ENCODE measurements at regions not wholly inside any gene's neighbourhood (a gene's known extent, or its start where the extent isn't known, plus 50 kb on each side); places are given as distances from the start of the nearest gene placed in this dataset.
A peak's percentile ranks its signal among the peaks of the same experiment; 100 is the strongest.

- DNase-seq, result no peak
Observed at GRCh38 chr18:48488388-48488850, 50.4 kb upstream of the CTIF start.

- DNase-seq, result no peak
Observed at GRCh38 chr18:48486754-48487153, 52.1 kb upstream of the CTIF start.

- DNase-seq, result no peak
Observed at GRCh38 chr18:48485828-48486405, 52.9 kb upstream of the CTIF start.

- no peak for DNase-seq
Observed at GRCh38 chr18:48481092-48481491, 57.7 kb upstream of the CTIF start.

- DNase-seq, result no peak
Observed at GRCh38 chr18:48479531-48479930, 59.3 kb upstream of the CTIF start.

- no peak for DNase-seq
Observed at GRCh38 chr18:48477348-48477747, 61.5 kb upstream of the CTIF start.

- DNase-seq, result no peak
Observed at GRCh38 chr18:48476550-48476917, 62.3 kb upstream of the CTIF start.

GRCh38 chr18:48475635-48476549 is 62.9 kb upstream of the CTIF start:
- peak; percentile 3 for DNase-seq

GRCh38 chr18:48473816-48474215 is 64.6 kb upstream of the ZBTB7C start:
- DNase-seq, result no peak

- DNase-seq, result no peak
Observed at GRCh38 chr18:48472610-48473009, 63.4 kb upstream of the ZBTB7C start.

GRCh38 chr18:48470484-48471180 is 61.4 kb upstream of the ZBTB7C start:
- no peak for DNase-seq

GRCh38 chr18:48468151-48468550 is 59.0 kb upstream of the ZBTB7C start:
- DNase-seq, result no peak

GRCh38 chr18:48467231-48467630 is 58.0 kb upstream of the ZBTB7C start:
- DNase-seq, result no peak

GRCh38 chr18:48462510-48462909 is 53.3 kb upstream of the ZBTB7C start:
- DNase-seq, result no peak

GRCh38 chr18:48460929-48461583 is 51.9 kb upstream of the ZBTB7C start:
- no peak for DNase-seq

GRCh38 chr18:48459465-48459864 is 50.3 kb upstream of the ZBTB7C start:
- no peak for DNase-seq

GRCh38 chr18:48459016-48459415 is 49.8 kb upstream of the ZBTB7C start:
- DNase-seq, result no peak
